ENCODE measurements at regions not wholly inside any gene's neighbourhood (a gene's known extent, or its start where the extent isn't known, plus 50 kb on each side); places are given as distances from the start of the nearest gene placed in this dataset.

DNA sequence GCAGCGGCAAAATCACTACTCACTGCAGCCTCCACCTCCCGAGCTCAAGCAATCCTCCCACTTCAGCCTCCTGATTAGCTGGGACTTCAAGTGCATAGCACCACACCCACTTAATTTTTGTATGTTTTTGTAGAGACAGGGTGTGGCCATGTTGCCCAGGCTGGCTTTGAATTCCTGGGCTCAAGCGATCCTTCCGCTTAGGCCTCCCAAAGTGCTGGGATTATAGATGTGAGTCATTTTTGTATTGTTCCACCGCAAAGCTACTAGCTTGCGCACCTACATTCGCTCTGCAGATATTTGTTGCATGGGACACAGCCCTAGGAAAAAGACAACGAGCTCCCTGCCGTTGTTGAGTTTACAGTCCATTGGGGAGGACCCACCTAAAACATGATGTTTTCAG is 173.5 kb upstream of the AGAP1 start:
- Histone ChIP-seq H3K9me3 (ENCODE audit: control insufficient read depth, low read length) (no peaks in the 10 kb centered on the region), H3K79me2 (no peaks in the 10 kb centered on the region), H3K4me1 (no peaks in the 10 kb centered on the region), H3K36me3 (ENCODE audit: control insufficient read depth, insufficient read depth, low read length) (no peaks in the 10 kb centered on the region), H3K27ac (no peak overlapping the region), H3K4me3 (ENCODE audit: low read depth, low read length) (no peak overlapping the region), H3K27me3 (ENCODE audit: control insufficient read depth, insufficient read depth, low read length) (no peaks in the 10 kb centered on the region), H2AFZ (no peak overlapping the region), H3K4me2 (ENCODE audit: low read length) (no peak overlapping the region), H3K9ac (no peak overlapping the region)
- TF ChIP-seq, protein P1, sequence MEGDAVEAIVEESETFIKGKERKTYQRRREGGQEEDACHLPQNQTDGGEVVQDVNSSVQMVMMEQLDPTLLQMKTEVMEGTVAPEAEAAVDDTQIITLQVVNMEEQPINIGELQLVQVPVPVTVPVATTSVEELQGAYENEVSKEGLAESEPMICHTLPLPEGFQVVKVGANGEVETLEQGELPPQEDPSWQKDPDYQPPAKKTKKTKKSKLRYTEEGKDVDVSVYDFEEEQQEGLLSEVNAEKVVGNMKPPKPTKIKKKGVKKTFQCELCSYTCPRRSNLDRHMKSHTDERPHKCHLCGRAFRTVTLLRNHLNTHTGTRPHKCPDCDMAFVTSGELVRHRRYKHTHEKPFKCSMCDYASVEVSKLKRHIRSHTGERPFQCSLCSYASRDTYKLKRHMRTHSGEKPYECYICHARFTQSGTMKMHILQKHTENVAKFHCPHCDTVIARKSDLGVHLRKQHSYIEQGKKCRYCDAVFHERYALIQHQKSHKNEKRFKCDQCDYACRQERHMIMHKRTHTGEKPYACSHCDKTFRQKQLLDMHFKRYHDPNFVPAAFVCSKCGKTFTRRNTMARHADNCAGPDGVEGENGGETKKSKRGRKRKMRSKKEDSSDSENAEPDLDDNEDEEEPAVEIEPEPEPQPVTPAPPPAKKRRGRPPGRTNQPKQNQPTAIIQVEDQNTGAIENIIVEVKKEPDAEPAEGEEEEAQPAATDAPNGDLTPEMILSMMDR (IDR thresholded peaks at IDR 0.05), result no peak

GRCh38 chr2:235324324-235324723 is 169.5 kb upstream of the AGAP1 start:
- no peaks in the 10 kb centered on the region for H3K9me3 ChIP-seq (ENCODE audit: control insufficient read depth, low read length)
- H3K27ac ChIP-seq, result no peak overlapping the region
- no peaks in the 10 kb centered on the region for H3K36me3 ChIP-seq (ENCODE audit: control insufficient read depth, insufficient read depth, low read length)
- no peak overlapping the region for H3K4me3 ChIP-seq (ENCODE audit: low read depth, low read length)
- H3K4me1 ChIP-seq, result no peaks in the 10 kb centered on the region
- H3K79me2 ChIP-seq, result no peaks in the 10 kb centered on the region
- no peak overlapping the region for H3K4me2 ChIP-seq (ENCODE audit: low read length)
- no peaks in the 10 kb centered on the region for H3K27me3 ChIP-seq (ENCODE audit: control insufficient read depth, insufficient read depth, low read length)
- no peak overlapping the region for H3K9ac ChIP-seq
- no peak overlapping the region for H2AFZ ChIP-seq
- TF ChIP-seq, protein P1 (IDR thresholded peaks at IDR 0.05), result no peak

GRCh38 chr2:235325151-235325550 is 168.7 kb upstream of the AGAP1 start:
- H3K79me2 ChIP-seq, result no peaks in the 10 kb centered on the region
- TF ChIP-seq, protein P1 (IDR thresholded peaks at IDR 0.05), result no peak
- H3K27ac ChIP-seq, result no peak overlapping the region
- H3K27me3 ChIP-seq (ENCODE audit: control insufficient read depth, insufficient read depth, low read length), result no peaks in the 10 kb centered on the region
- no peaks in the 10 kb centered on the region for H3K36me3 ChIP-seq (ENCODE audit: control insufficient read depth, insufficient read depth, low read length)
- no peak overlapping the region for H3K9ac ChIP-seq
- H3K4me1 ChIP-seq, result no peaks in the 10 kb centered on the region
- H3K9me3 ChIP-seq (ENCODE audit: control insufficient read depth, low read length), result no peaks in the 10 kb centered on the region
- H3K4me3 ChIP-seq (ENCODE audit: low read depth, low read length), result no peak overlapping the region
- no peak overlapping the region for H3K4me2 ChIP-seq (ENCODE audit: low read length)
- H2AFZ ChIP-seq, result no peak overlapping the region

DNA sequence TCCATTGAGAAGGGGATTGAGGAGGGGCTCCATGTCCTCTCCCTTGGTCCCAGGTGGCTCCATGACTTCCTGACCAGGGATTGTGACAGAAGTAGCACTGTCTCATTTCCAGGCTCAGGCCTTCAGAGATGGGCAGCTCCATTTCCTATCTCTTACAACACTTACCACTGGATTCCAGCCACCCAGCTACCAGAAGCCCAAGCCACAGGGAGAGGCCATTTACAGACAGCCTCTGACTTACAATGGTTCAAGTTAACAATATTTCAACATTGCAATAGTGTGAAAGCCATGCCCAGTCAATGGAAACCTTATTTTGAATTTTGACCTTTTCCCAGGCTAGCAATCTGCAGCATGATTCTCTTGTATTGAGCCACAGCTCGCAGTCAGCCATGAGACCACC is 164.9 kb upstream of the AGAP1 start:
- H3K27me3 ChIP-seq (ENCODE audit: control insufficient read depth, insufficient read depth, low read length), result no peaks in the 10 kb centered on the region
- no peaks in the 10 kb centered on the region for H3K79me2 ChIP-seq
- no peak overlapping the region for H3K4me2 ChIP-seq (ENCODE audit: low read length)
- no peak overlapping the region for H2AFZ ChIP-seq
- no peak overlapping the region for H3K4me3 ChIP-seq (ENCODE audit: low read depth, low read length)
- H3K27ac ChIP-seq, result no peak overlapping the region
- TF ChIP-seq, protein P1 (IDR thresholded peaks at IDR 0.05), result no peak
- H3K4me1 ChIP-seq, result no peaks in the 10 kb centered on the region
- no peaks in the 10 kb centered on the region for H3K36me3 ChIP-seq (ENCODE audit: control insufficient read depth, insufficient read depth, low read length)
- no peaks in the 10 kb centered on the region for H3K9me3 ChIP-seq (ENCODE audit: control insufficient read depth, low read length)
- no peak overlapping the region for H3K9ac ChIP-seq

DNA sequence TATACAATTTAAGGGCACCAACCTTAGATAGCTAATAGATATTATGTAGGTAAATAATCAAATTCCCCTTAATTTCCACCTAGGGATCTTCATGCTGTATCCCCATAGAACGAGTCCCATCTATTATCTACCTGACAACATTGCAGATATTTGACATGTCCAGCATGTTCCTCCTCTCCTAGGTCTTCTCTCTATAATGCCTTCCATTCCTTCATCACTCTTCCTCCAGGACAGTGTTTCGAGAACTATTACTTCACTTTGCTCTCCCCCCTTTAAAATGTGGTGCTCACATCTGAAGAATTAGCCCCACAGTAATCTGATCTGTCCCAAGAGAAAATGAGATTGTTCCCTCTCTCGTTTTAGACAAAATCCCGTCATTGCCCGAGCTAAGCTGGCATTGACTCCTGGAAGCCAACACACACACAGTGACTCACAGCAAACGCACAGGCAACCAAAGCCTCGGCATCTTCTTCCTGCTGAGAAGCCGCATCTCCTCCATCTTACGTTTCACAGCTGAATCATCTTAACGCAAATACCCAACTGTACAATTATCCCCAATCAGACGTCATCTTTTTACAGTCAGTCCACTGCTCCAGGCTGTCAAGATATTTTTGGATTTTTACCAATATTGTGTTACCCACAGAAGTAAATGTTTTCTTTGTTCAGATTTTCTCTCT is 162.9 kb upstream of the AGAP1 start:
- Histone ChIP-seq H3K4me3 (ENCODE audit: low read depth, low read length) (no peak overlapping the region), H3K27ac (no peak overlapping the region), H3K9me3 (ENCODE audit: control insufficient read depth, low read length) (no peaks in the 10 kb centered on the region), H3K4me1 (no peaks in the 10 kb centered on the region), H2AFZ (no peak overlapping the region), H3K4me2 (ENCODE audit: low read length) (no peak overlapping the region), H3K9ac (no peak overlapping the region), H3K79me2 (no peaks in the 10 kb centered on the region), H3K27me3 (ENCODE audit: control insufficient read depth, insufficient read depth, low read length) (no peaks in the 10 kb centered on the region), H3K36me3 (ENCODE audit: control insufficient read depth, insufficient read depth, low read length) (no peaks in the 10 kb centered on the region)
- TF ChIP-seq, protein P1 (IDR thresholded peaks at IDR 0.05), result no peak
